ENCODE measurements at regions not wholly inside any gene's neighbourhood (a gene's known extent, or its start where the extent isn't known, plus 50 kb on each side); places are given as distances from the start of the nearest gene placed in this dataset.
"Not testable (repeated sequence)": the region's sequence is repeated elsewhere in the genome, so short reads cannot be mapped to it uniquely, and the experiment has no call there.

GRCh38 chr4:18180892-18181291 lies 159.3 kb upstream of the LCORL start:
- no peak for DNase-seq (ENCODE audit: low read depth in 3 of 3)

- DNase-seq (ENCODE audit: low read depth in 3 of 3): no peak
Measured at GRCh38 chr4:18180122-18180521, 158.6 kb upstream of the LCORL start.

DNA sequence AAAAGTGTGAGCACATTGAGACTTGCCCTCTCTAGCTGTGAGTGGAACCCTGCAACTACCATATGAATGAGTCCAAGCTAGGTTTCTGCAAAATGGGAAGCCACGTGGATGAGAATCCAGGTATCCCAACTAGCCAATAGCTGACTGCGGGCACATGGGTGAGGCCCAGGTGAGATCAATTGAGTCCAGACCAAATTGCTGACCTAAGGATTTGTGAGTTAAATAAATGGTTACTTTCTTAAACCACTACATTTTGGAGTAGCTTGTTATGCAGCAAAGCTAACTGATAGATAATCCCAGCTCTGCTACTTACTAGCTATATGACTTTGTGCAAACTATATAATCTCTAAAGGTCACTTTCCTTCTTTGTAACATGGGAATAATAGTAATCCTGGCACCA lies 150.3 kb upstream of the LCORL start:
- no peak for DNase-seq (ENCODE audit: low read depth in 3 of 3)

DNA sequence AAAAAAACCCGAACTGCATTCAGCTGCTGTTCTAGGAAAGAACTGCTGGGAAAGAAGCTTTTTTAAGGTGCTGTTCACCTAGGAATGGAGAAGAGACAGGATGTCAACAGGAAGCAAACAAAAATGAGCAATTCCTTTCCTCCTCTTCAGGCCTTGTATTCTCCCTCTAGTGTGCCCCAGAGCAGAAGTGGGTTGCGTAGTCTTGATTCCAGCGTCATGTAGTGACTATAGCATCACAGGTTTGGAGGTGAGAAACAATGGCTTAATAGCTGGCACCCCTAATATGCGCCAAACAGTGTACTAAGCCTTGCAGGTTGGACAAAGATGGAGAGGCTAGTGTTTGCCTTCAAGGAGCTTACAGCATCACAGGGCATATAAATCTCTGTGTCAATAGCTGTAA lies 146.3 kb upstream of the LCORL start:
- no peak for DNase-seq (ENCODE audit: low read depth in 3 of 3)

- no peak for DNase-seq (ENCODE audit: low read depth in 3 of 3)
Measured at GRCh38 chr4:18166925-18167324, 145.4 kb upstream of the LCORL start.

DNA sequence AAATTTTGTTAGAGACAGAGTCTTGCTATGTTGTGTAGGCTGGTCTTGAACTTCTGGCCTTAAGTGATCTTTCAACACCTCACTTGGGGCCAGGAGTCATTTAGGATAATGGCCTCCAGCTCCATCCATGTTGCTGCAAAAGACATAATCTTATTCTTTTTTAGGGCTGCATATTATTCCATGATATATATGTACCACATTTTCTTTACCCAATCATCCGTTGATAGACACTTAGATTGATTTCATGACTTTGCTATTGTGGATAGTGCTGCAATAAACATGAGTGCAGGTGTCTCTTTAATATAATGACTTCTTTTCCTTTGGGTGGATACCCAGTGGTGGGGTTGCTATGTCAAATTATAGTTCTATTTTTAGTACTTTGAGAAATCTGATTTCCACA lies 140.9 kb upstream of the LCORL start:
- no peak for DNase-seq (ENCODE audit: low read depth in 3 of 3)

GRCh38 chr4:18159117-18159912 lies 137.8 kb upstream of the LCORL start:
- not testable (repeated sequence) for DNase-seq (ENCODE audit: low read depth in 3 of 3)

- DNase-seq (ENCODE audit: low read depth in 3 of 3): no peak
Measured at GRCh38 chr4:18155067-18156041, 133.8 kb upstream of the LCORL start.

- DNase-seq (ENCODE audit: low read depth in 3 of 3): no peak
Measured at GRCh38 chr4:18138076-18138665, 116.6 kb upstream of the LCORL start.

DNA sequence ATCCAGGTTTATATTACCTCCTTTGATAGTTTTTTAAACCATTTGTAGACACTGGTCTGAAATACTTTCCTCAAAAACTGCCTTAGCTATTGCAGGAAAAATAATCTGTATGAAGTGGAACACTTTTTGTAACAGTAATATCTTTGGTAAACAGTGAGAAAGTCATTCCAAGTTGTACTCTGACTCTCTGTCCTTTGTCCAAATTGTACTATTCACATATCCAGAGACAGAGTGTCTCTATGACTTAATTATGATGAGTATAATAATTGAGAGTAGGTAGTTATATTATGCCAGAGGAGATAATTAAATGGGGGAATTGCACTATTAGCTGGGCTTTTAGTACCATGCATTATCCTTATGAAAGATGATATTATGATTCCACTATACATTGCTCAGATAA lies 112.6 kb upstream of the LCORL start:
- no peak for DNase-seq (ENCODE audit: low read depth in 3 of 3)

DNA sequence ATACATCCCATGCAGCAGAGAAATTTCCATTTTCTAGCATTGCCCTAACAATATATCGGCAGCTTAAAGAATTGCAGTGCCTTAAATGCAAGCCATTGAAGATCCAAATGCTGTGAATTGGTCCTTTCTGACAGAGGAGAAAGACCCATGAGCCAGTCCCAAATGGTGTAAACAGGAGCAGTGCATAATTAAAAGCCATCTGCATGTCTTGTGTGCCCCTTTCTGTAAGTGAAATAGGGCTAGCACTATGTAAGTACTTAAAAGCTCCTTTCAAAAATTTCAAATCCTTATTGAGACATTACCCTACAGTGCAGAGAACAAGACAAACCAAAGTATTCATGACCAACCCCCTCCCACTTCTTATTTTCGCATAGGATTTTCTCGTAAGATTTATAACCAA lies 108.7 kb upstream of the LCORL start:
- no peak for DNase-seq (ENCODE audit: low read depth in 3 of 3)

DNA sequence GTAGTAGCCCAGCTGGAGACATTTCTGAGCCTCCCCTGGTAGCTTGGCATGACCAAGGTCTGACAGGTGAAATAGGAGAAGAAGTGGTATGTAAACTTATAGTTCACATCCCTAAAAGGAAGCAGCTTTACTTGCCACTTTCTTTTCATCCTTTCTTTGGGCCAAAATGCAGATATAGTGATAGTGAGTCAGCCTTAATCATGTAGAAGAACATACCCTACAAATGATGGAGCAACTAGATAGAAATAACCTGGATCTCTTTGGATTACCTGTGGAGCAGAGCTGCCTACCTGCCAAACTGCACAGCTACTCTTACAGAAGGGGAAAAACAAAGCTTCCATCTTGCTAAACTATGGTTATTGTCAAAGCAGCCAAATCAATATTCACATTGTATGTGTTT lies 106.7 kb upstream of the LCORL start:
- no peak for DNase-seq (ENCODE audit: low read depth in 3 of 3)

GRCh38 chr4:18127030-18127429 lies 105.5 kb upstream of the LCORL start:
- no peak for DNase-seq (ENCODE audit: low read depth in 3 of 3)

DNA sequence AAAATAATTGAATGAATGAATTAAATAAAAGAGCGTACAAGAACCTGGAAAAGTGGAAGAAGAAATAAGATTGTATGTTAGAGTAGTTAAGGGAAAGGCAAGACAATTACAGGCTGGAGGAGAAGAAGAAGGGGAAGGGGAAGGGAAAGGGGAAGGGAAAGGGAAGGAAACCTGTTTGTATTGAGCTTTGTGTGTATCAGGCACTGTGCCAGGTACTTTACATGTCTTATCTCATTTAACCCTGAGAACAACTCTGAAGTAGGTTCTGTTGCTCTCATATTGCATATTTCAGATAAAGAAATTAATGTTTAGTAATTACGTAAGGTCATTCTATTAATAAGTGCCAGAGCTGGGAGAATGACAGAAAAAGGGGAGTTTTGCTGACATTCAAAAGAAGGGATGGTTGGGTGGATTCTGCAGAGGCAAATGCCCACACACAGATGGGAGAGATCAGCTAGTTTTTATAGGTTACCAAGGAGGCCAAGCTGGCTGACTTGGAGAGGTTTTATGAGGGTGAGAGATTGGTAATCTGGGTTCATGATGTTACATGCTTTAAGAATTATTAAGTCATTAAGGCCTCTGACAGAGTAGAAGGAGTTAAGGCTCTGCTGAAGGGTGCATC lies 92.3 kb upstream of the LCORL start:
- no peak for DNase-seq (ENCODE audit: low read depth in 3 of 3)

- no peak for DNase-seq (ENCODE audit: low read depth in 3 of 3)
Measured at GRCh38 chr4:18111081-18111480, 89.5 kb upstream of the LCORL start.

DNA sequence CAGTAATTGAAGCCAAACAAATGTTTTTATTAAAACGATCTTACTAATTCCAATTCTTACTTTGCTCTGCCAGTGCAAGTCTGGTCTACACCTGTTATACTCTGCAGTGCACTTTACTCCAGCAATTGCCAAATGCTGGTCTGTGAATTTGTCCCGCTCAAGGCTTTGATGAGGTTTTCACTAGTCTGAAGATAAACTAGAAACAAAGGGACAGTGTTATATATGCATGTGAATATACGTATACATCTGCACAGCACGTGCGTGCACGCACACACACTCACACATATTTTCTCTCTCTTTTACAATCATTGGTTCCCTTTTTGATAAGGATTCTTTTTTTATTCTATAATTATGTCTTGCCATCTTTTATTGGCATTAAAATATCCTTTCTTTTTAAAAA lies 88.5 kb upstream of the LCORL start:
- DNase-seq (ENCODE audit: low read depth in 3 of 3): no peak

DNA sequence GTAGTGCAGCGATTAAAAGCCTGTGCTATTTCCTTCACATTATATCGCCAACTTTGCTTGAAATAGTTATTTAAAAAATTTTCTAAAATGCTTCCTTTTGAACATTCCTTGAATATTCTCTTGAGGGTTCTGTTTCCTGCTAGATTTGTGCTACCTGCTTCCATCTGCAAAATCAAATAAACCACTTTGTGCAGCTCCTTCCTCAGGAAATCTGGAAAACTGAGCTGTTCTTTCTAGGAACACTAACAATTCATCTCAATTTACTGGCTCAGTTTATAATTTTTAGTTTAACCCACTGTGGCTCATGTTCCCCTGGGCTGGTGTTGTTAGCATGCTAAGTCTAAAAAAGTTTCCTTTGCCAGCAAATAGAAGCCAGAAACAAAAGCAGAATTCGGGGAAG lies 88.1 kb upstream of the LCORL start:
- DNase-seq (ENCODE audit: low read depth in 3 of 3): no peak

DNA sequence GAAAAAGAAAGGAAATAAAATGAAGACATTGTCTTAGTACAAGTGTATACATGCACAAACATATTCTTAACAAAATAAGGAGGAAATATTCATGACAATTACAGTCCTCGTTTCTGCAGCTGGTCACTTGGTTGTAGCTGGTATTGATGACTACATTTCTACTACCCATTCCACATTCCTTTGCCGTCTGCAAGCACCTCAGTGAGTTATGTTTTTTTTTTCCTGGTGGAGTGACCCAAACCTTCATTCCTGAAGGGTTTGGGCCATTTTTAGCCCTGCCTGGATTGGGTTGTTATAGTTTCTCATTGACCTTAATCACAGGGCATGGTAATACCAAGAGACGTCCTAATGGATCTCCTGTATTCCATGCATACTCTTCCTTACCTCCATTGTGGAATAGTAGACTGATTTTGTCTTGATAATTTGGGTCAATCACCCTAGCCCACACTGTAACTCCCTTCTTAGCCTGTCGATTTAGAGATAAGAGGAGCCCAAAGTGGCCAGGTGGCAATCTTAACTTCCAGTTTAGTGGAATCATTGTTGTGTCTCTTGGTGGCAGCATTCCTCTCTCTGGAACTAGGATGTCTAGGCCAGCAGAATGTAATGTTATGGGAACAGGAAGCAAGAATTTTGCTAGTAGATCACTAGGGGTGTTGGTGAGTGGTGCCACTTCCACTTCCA lies 86.4 kb upstream of the LCORL start:
- DNase-seq (ENCODE audit: low read depth in 3 of 3): not testable (repeated sequence)

DNA sequence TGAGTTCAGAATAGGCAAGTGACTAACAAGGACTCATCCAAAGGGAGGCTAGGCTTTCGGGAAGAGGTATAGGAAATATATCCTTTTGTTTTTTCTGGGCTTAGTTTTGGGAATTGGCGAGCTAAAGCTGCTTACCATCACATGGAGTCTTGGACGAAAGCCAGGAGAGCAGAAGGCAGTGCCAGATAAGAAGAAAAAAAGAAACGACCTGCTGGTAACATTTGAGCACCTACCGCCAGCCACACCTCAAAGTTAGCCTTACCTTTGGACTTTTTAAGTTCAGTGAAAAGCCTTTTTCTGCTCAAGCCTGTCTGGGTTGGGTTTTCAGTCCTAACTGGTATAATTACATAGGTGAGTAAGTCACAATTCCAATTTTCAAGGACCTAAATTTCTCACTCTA lies 85.1 kb upstream of the LCORL start:
- DNase-seq (ENCODE audit: low read depth in 3 of 3): no peak

DNA sequence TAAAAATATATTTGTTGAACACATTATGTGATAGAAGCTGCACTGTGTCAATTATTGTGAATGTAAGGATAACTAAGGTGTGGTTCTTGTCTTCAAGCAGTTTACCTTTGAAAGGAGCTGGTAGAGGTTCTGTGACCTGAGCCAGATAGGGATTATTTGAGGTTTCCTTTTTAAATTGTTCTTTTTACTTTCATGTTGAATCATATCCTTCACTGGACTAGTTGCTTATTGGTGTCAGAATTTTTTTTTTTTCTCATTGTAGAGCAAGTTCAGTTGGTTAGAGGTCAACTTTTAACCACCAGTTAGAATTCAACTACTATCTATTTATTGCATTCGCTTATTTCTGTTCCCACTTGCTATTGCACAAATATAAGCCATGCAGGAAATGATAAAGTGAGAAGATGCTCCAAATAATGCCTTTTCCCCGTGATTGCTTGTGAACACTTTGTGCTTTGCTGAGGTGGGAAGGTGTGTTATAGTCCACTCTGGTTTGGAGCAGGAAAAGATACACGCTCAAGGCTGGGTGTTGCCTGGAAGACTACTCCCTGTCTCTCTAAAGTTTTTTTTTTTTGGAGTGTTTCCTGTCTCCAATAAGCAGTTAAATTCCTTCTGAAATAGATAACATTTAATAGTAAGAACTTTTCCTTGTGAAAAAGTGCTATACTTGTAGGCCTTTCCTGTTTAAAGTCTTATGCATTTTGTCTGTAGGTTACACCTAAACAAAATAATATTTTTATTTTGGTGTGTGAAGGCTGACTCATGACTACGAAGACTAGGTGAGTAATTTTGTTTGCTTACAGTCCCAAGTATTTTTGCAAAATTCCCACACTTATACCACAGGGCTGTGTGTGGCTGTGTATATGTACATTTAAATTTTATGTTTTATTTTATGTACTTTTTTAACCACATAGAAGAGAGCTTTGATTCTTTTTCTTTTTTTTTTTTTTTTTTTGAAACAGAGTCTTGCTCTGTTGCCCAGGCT lies 83.8 kb upstream of the LCORL start:
- DNase-seq (ENCODE audit: low read depth in 3 of 3): no peak

All from stimulated activated CD4-positive, alpha-beta T cell treated with anti-CD3 and anti-CD28 coated beads, TNF-alpha, amount 100 ng/mL, for 4 hours (primary cell).